HG02943 (cell line): ENCODE measurements at regions not wholly inside any gene's neighbourhood (a gene's known extent, or its start where the extent isn't known, plus 50 kb on each side); places are given as distances from the start of the nearest gene placed in this dataset.
"Not testable (repeated sequence)": the region's sequence is repeated elsewhere in the genome, so short reads cannot be mapped to it uniquely, and the experiment has no call there.

Source experiments
- ATAC-seq: cut with Tn5 transposase; IDR thresholded peaks from one replicate; pipeline ENCODE4 v1.9.1; 2021; ENCODE audit warnings: mild to moderate bottlenecking, low read depth, moderate library complexity; ENCODE audit not compliant: unreplicated experiment

DNA sequence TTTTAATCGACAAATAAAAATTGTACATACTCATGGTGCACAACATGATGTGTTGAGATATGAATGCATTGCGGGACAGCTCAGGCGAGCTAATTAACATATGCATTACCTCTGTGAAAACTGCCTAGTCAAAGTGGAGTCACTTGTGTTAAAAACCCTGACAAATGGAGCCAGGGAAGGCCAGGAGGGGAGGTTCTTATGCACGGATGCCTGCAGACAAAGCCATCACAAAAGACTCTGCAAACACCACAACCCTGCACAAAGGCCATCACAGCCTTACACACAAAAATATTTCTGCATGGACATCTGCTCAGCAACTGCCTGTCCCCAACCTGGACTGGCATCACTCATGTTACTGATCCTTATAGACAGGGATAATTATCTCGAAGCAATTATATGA lies 204.4 kb upstream of the AJAP1 start:
- no peak for ATAC-seq

DNA sequence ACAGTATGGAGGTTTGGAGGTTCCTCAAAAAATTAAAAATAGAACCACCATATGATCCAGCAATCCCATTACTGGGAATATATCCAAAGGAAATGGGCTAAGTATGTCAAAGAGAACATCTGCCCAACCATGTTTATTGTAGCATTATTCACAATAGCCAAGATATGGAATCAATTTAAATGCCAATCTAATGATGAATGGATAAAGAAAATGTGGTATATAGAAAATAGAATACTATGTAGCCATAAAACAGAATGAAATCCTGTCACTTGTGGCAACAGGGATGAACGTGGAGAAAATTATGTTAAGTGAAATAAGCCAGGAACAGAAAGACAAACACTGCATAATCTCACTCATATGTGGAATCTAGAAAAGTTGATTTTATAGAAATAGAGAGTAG lies 201.7 kb upstream of the AJAP1 start:
- ATAC-seq, result no peak

DNA sequence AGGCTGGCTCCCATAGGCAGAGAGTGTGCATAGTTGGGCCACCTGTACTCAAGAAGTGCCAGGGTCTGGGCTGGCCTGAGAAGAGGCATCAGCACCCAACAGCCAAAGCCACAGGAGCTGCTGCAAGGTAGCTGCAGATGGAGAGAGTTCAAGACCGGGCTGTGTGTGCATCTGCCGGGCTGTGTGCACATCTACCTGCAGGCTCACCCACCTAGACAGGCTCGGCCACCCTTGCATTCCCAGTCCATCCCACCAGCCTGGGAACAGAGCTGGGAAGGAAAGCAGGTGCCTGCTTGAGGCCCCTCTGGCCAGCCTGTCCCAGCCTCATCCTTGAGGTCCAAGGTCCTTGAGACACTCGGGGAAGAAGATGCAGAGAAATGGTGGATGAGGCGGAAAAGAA lies 194.4 kb upstream of the AJAP1 start:
- no peak for ATAC-seq

DNA sequence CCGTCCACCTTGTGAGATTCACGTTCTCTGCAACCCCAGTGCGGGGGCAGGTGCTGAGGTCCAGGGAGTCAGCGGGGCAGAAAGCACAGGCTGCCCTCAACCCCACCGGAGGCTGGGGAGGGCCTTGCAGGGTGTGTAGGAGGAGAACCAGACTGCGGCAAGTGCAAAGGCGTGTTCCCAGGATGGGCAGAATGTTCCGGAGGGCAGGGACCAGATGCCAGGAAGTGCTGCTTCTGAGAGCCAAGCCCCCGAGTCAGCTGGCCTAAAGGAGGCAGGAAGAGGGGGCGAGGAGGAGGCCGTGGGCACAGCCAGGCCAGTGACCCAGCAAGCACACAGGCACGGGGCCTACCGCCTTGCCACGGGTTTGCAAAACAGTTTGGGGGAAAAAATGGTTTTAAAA lies 193.8 kb upstream of the AJAP1 start:
- ATAC-seq, result no peak

DNA sequence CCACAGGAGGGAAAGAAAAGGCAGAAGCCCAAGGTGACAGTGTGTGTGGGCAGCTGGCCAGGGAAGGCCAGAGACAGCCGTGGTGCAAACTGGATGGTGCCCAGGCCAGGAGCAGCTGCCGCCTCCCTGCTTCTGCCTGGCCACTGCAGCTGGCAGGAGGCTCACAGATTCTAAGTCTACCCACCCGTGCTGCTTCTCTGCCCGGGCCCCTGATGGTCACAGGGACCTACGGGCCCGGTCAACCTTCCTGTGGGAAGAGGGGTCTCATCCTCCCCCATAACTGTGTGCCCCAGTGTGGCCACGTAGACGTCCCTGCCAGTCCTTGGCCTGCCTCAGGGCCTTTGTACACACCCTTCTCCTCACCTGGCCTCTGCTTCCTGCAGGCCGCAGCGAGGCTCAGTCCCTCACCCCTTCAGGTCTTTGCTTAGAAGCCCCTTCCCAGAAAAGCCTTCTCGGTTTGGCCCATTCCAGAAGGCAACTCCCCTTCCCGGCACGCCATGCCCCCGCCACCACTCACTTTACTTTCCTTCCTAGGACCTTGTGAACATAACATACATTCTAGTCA lies 192.6 kb upstream of the AJAP1 start:
- no peak for ATAC-seq

DNA sequence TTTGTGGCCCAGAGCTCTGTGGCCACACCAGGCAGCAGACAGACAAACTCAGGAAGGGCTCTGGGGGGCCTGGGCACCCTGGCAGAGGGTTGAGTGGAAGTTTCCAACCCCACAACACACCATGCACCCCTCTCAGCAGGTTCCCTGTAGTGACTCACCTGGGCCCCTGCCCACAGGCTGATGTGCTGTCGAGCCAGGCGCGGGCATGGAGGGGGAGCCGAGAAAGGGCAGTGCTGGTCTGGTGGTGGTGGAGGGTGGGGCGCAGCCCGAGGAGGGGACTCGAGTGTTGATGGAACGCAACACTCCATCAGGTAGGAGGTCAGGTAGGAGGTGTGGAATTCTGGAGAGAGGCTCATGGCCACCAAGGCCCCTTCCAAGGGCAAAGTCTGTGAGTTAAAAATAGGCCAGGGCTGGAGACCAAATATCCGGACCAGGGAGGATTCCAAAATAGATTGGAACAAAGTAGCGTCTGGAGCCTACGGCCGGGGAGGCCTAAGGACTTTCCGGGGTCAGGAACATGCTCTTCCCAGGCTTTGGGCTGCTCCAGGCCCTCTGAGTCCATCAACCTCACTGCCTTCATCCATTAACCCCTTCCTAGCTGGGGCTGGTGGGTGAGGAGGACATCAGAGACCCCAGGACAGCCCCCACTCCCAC lies 191.5 kb upstream of the AJAP1 start:
- ATAC-seq, result no peak

DNA sequence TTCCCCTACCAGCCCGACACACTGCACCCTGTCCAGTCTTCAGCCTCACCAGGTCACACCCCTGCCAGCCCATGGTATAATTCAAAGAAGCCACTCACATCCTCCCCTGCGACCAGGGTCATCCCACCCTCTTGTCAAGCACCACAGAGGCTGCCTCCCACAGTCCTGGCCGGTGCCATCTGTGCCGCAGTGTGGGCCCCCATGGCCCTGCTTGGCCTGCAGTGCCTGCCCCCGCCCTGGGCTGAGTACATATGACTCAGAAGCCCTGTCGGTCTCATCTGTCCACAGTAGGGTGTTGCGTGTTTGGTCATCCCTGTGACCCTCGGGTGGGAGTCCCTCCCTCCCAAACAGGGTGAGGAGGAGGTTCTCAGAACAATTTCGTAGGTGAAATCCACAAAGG lies 190.8 kb upstream of the AJAP1 start:
- ATAC-seq, result no peak

DNA sequence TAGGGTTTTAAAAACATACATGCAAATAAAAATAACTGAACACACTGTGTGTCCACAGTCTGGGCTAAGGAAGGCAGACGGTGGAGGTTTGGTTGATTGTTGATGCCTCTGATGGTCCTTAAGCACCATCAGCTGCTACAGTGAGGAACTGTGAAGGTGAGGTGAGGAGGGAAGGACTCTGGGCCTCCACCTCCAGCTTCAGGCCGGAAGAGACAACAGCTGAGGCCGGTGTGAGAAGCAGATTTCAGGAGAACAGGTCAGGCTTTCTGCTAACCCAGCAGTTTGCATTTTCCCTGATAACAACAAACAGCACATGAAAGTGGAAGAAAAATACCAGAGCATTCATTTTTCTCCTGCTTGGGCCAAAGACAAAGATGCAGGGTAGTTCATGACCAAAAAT lies 189.9 kb upstream of the AJAP1 start:
- no peak for ATAC-seq

DNA sequence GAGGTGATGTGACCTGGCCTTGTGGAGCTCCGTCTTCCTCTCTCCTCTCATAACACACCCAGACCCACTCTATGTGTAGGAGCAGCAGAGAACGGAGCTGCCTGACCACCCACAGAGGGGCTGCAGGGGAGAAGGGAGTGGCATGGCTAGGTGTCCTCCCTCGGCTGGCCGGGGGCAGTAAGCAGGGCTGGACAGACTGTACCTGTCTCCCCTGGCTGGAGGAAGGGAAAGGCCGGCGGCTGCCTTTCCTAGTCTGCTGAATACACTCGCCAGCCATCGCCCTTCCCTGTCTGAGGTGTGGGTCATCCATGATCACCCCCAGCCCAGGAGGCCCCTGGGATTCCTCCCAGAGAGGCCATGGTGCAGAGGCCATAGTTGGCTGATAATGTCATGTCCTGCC lies 187.2 kb upstream of the AJAP1 start:
- ATAC-seq, result no peak

DNA sequence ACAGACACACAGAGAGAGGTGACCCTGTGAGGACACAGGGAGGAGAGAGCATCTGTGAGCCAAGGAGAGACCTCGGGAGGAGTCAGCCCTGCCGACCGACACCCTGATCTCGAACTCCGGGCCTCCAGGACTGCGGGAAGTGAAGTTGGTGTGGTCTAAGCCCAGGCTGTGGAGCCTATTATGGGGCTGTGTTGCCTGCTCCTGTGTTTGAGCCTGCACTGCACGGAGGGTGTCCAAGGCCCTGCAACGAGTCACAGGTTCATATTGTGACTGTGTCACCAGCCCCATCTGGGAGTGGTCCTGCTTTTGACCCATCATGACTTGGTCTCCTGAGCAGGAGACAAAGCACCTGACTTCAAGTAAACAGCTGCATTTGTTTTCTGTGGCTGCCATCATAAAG lies 186.0 kb upstream of the AJAP1 start:
- ATAC-seq, result no peak

DNA sequence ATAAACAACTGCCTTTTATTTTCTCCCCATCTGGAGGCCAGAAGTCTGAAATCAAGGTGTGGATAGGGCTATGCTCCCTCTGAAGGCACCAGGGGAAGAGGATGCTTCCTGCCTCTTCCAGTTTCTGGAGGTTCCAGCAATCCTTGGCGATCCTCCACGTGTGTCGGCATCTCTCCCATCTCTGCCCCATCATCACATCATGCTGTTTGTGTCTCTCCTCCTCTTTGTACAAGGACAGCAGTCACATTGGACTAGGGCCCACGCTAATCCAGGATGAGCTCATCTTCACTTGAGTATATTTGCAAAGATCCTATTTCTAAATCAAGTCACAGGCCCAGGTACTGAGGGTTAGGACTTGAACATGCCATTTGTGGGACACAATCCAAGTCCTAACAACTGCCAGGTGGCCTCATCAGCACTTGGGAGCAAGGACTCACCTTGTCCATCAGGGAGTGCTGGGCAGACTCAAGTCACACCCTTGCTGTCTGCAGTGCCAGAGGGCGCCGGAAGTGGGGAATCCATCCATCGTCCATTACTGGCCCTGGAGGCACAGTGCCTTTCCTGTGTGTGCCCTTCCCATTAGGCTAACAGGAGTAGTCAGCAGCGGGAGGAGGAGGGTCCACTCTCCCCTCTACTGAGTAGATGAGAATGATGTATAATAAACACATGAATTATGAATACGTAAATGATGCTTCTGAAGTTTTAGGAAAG lies 185.4 kb upstream of the AJAP1 start:
- ATAC-seq, result no peak

DNA sequence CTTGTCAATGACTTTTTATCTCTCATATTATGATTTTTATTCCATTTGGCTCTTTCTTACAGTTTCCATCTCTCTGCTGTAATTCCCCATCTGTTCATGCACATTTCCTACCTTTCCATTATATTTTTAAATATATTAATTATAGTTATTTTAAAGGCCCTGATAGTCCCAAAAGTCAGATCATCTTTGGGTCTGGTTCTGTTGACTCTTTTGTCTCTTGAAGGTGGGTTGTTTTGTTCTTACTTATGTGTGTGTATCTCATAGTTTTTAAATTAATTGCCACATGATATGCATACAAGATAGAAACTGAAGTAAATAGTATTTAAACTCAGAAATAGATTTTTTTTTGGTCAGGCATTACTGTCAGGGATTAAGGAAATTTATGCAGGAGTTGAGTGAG lies 178.0 kb upstream of the AJAP1 start:
- ATAC-seq, result no peak

DNA sequence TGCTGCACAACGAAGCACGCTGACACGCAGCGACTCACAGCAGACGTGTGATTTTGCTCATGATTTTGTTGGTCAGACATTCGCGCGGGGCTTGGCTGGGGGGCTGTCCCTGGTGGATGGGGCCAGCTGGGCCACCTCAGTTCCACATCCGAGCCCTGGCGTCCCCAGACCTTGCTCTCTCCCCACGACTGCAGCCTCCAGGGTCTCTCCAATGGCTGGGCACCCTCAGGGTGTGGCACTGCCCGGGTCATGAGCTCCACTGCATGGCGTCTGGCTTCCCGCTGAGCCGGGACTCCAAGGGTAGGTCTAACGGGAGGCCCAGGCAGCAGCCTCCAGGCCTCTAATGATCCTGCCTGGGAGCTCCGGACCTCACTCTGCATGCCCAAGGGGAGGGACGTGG lies 173.0 kb upstream of the AJAP1 start:
- no peak for ATAC-seq

DNA sequence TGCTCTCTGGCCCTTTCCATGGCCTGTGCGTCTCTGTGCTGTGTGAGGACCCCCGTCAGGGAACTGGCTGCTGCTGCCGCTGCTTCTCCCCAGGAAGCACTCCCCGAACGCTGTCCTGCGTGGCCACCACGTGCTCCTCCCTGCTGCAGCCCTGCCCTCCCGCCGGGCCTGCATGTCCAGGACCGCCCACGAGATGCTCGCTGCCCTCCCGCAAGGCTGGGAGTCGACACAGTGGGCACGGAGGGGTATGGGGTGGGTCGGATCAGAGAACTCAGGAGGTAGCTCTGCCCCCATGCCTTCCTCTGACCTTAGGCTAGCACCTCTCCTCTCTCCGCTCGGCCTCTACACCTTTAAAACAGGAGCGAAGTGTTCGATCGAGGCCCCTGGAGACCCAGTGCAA lies 171.9 kb upstream of the AJAP1 start:
- ATAC-seq, result no peak

DNA sequence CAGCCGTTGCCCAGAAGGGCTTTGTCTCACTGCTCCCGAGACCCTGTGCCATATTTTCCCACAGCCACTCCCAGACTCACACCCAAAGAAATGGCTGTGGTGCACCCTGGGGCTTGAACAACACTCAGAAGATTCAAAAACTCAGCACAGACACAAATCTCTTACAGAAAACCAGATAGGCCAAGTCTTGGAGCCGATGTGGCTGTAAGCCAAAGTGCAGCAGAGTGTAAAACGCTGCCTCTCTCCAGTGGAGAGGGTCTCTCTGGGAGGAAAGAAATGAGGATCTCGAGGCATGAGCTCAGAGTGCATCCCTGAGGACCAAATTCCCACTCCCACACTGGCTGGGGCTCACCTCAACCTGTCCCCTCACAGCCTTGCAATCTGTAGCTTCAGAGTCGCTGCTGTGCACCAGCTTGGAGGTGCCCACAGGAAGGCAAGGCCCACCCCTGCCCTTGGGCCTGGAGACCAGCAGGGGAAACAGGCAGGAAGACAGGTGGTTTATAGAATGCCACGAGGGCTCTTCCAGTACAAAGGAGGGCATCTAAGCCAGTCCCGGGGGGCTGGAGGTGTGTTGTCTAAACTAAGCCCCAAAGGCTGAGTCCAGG lies 171.3 kb upstream of the AJAP1 start:
- ATAC-seq, result no peak

DNA sequence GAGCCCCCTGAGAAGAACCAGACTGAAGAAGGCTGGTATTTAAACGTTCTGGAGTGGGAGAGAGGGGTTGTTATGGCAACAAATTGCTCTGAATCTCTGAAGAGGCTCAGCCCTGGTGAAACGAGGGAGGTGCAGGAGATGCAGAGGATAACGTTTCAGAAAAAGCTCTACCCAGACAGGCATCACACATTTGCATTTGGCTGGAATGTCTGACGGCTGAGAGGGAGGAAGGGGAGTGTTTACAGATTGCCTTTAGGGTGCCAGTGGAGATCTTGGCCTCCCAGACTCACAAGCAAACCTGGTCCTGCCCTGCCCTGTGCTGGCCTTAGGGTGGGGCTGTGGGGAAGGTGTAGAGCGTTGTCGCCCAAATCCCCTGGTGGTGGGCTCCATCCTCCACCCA lies 169.0 kb upstream of the AJAP1 start:
- ATAC-seq, result no peak

DNA sequence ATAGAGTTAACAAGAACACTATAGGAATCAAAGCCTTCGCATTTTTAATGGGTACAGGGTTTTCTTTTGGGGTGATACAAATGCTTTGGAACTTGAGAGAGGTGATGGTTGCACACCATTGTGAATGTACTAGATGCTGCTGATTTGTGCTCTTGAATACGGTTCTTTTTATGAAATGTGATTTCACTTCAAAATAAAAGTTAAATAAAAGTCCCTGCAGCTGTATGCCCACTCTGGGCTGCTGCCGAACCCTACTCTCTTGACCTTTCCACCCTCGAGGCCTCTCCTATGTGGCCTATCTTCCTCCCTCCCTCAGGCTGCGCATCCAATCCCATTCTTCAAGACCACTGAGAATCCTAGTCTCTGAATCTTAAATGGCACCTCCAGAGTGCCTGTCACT lies 168.5 kb upstream of the AJAP1 start:
- no peak for ATAC-seq

DNA sequence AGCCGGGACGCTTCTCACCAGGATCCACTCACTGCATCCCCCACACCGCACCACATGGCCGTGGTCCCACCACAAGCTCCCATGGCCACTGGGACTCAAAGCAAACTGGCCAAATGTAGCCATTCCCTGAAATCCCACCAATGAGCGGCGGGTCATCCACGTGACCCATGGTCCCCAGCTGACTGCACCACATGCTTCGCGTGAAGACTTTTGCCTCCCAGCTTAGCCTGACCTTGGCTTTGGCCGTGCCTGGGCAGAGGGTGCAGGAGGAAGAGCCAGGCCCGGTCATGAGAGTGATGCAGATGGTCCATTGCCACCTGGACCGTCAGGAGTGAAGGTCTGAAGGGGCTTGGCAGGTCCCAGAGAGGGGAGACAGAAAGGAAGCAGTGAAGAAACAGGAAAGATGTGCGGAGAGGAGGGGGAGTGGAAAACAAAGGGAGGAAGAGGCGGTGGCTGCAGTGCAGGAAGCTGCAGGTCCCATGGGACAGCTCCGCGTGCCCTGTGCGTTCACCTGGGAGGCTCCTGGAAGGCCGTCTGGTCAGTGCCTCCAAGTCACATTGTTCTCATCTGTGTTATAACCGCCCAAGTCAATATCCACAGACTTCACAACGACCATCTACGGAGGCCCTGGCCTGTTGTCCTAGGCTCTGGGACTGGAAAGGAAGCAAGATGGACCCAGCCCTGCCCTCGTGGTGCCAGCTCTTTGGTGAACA lies 167.8 kb upstream of the AJAP1 start:
- ATAC-seq, result no peak

DNA sequence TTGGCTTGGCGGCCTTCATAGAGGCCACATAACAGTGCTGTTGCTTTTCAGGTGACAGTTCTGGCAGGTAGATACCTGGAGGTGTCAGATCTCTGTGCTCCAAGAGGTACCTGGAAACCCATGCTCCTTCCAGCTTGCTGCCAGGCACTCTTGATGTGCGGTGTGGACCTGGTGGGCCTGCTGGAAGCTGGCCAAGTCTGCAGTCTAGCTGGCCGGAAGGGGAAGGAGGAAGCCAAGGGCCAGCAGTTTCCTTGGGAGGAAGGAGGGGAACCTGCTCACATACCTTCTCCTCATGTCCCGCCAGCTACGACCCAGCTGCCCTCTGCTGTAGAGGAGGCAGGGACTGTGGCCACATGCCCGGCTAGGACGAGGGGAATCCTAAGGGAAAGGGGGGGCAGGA lies 166.4 kb upstream of the AJAP1 start:
- no peak for ATAC-seq

DNA sequence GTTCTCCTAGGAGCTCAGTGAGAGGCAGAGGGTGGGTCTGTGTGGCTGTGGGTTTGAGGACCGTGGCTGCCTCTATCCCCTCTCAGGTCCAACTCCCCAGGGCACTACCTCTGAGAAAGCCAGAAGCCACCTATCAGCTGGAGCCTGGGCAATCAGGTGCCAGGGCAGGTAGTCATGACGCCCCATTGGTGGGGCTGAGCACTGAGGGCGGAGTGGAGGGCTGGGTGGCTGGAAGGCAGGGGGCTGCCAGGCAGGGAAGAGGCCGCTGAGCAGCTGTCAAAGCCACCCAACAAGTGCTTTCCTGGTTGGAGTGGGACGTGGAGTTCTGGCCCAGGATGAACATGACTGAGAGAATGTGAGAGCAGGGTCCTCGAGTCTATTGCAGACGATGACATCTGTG lies 164.9 kb upstream of the AJAP1 start:
- ATAC-seq, result no peak

DNA sequence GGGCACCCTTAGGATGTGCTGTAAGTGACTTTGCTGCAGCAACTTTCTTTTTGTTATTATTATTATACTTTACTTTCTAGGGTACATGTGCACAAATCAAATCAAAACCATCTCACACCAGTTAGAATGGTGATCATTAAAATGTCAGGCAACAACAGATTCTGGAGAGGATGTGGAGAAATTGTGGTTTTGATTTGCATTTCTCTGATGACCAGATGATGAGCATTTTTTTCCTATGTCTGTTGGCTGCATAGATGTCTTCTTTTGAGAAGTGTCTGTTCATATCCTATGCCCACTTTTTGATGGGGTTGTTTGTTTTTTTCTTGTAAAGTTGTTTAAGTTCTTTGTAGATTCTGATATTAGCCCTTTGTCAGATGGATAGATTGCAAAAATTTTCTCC lies 164.4 kb upstream of the AJAP1 start:
- not testable (repeated sequence) for ATAC-seq
